ENCODE measurements at regions not wholly inside any gene's neighbourhood (a gene's known extent, or its start where the extent isn't known, plus 50 kb on each side); places are given as distances from the start of the nearest gene placed in this dataset.

DNA sequence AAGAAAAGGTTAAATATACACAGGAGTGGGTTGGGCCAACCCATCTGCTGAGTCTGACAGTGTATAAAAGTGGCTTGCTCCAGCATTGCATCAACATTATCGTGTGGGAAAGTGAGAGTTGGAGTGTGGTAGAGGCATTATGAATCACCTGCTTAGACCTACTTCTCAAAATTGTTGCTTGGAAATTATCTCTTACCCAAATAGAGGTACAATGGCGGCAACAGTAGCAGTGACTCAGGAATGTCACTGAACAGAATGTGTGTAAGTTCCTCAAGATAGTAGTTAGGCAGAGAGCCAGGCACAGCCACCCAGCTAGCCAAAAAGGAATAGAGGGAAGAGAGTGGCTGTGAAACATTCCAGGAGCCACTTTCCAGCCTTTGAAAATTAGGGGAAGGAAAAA, 616.0 kb downstream of the NUP35 start:
- no peaks in the 10 kb centered on the region for H3K36me3 ChIP-seq
- no peak overlapping the region for H3K4me3 ChIP-seq
- 55 to 61% methylated on average over 2 of the region's 2 CpGs for WGBS, 2 donors
- TF ChIP-seq, protein P1, sequence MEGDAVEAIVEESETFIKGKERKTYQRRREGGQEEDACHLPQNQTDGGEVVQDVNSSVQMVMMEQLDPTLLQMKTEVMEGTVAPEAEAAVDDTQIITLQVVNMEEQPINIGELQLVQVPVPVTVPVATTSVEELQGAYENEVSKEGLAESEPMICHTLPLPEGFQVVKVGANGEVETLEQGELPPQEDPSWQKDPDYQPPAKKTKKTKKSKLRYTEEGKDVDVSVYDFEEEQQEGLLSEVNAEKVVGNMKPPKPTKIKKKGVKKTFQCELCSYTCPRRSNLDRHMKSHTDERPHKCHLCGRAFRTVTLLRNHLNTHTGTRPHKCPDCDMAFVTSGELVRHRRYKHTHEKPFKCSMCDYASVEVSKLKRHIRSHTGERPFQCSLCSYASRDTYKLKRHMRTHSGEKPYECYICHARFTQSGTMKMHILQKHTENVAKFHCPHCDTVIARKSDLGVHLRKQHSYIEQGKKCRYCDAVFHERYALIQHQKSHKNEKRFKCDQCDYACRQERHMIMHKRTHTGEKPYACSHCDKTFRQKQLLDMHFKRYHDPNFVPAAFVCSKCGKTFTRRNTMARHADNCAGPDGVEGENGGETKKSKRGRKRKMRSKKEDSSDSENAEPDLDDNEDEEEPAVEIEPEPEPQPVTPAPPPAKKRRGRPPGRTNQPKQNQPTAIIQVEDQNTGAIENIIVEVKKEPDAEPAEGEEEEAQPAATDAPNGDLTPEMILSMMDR (IDR thresholded peaks at IDR 0.05) = no peak
- TF ChIP-seq POLR2AphosphoS5 (IDR thresholded peaks at IDR 0.05) = no peak
- no peak for TF ChIP-seq POLR2A (IDR thresholded peaks at IDR 0.05)
- no peak for TF ChIP-seq EP300 (IDR thresholded peaks at IDR 0.05)
- DNase-seq = no peak
- no peak overlapping the region for H3K27ac ChIP-seq
- H3K27me3 ChIP-seq = no peaks in the 10 kb centered on the region
- no peaks in the 10 kb centered on the region for H3K4me1 ChIP-seq
- ATAC-seq (ENCODE audit: low FRiP score in 2 of 2) = peak in 1 of 2 donors; percentile 46
- H3K9me3 ChIP-seq = no peaks in the 10 kb centered on the region

DNA sequence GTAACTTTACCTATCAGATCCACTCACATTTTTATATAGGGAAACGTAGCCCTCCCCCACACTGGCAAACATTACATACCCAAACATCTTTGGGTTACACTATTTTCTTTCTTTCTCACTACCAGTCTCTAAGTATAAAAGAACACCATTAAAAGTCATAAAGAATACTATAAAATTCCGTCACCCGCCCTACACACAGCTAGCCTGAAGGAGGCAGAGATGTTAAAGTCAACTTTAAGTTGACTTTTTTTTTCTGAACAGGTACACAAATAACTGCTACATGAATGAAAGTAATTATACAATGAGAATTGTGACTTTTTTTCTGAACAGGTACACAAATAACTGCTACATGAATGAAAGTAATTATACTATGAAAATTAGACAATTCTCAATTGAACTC, 628.3 kb downstream of the NUP35 start:
- TF ChIP-seq, protein P1 (IDR thresholded peaks at IDR 0.05) = no peak
- TF ChIP-seq EP300 (IDR thresholded peaks at IDR 0.05) = no peak
- TF ChIP-seq POLR2AphosphoS5 (IDR thresholded peaks at IDR 0.05) = no peak
- no peak for TF ChIP-seq POLR2A (IDR thresholded peaks at IDR 0.05)
- H3K27ac ChIP-seq = no peak overlapping the region
- no peaks in the 10 kb centered on the region for H3K27me3 ChIP-seq
- 75 to 78% methylated on average over 3 of the region's 3 CpGs for WGBS, 2 donors
- H3K4me1 ChIP-seq = no peaks in the 10 kb centered on the region
- H3K4me3 ChIP-seq = no peak overlapping the region
- ATAC-seq (ENCODE audit: low FRiP score in 2 of 2) (no peak), DNase-seq (no peak)
- H3K36me3 ChIP-seq = no peaks in the 10 kb centered on the region
- H3K9me3 ChIP-seq = no peaks in the 10 kb centered on the region

DNA sequence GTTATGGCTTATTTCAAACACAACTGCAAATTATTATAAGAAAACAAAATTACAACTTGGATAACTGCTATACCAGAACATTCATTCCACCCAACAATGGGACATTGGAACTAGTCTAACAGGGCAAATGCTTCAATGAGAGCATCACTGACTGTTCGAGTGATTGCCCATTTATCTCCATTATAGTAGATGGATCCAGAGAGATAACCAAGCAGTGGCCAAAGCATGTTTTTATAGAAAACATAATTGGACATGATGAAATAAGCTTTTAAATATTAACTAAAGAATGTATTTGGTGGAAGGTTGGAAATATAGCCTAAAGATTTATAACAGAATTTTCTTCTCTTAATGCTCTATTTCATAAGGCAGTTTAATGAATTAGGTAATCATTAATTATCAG, 634.8 kb downstream of the NUP35 start:
- H3K36me3 ChIP-seq = no peaks in the 10 kb centered on the region
- H3K27ac ChIP-seq = no peak overlapping the region
- no peak for TF ChIP-seq POLR2AphosphoS5 (IDR thresholded peaks at IDR 0.05)
- TF ChIP-seq, protein P1 (IDR thresholded peaks at IDR 0.05) = no peak
- no peak for TF ChIP-seq POLR2A (IDR thresholded peaks at IDR 0.05)
- no peak for TF ChIP-seq EP300 (IDR thresholded peaks at IDR 0.05)
- WGBS, 2 donors = 85% methylated on average over 1 of the region's 1 CpG
- H3K4me3 ChIP-seq = no peak overlapping the region
- ATAC-seq (ENCODE audit: low FRiP score in 2 of 2) (no peak), DNase-seq (no peak)
- no peaks in the 10 kb centered on the region for H3K27me3 ChIP-seq
- no peaks in the 10 kb centered on the region for H3K4me1 ChIP-seq
- no peaks in the 10 kb centered on the region for H3K9me3 ChIP-seq

DNA sequence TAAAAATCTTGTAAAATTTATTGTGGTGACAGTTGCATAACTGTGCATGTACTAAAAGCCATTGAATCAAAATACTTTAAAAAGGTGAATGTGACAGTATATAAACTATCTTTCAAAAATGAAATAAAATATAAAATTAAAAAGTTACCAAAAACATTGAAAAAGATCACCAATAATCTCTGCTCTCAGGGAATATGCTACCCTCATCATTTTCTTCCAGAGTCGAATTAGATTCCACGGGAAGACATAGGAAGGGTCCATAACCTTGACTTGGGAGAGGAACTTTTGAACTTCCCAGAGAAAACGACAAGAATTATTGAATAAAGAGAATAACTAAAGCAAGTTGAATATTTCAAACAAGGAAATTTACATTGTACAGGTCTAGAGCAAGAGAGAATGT, 649.5 kb downstream of the NUP35 start:
- H3K4me1 ChIP-seq = no peaks in the 10 kb centered on the region
- no peaks in the 10 kb centered on the region for H3K9me3 ChIP-seq
- no peak overlapping the region for H3K27ac ChIP-seq
- TF ChIP-seq POLR2AphosphoS5 (IDR thresholded peaks at IDR 0.05) (no peak), EP300 (IDR thresholded peaks at IDR 0.05) (no peak), POLR2A (IDR thresholded peaks at IDR 0.05) (no peak)
- TF ChIP-seq, protein P1 (IDR thresholded peaks at IDR 0.05) = no peak
- no peak overlapping the region for H3K4me3 ChIP-seq
- H3K36me3 ChIP-seq = no peaks in the 10 kb centered on the region
- H3K27me3 ChIP-seq = no peaks in the 10 kb centered on the region
- no peak for DNase-seq
- no peak for ATAC-seq (ENCODE audit: low FRiP score in 2 of 2)
- 79 to 83% methylated on average over 3 of the region's 3 CpGs for WGBS, 2 donors

DNA sequence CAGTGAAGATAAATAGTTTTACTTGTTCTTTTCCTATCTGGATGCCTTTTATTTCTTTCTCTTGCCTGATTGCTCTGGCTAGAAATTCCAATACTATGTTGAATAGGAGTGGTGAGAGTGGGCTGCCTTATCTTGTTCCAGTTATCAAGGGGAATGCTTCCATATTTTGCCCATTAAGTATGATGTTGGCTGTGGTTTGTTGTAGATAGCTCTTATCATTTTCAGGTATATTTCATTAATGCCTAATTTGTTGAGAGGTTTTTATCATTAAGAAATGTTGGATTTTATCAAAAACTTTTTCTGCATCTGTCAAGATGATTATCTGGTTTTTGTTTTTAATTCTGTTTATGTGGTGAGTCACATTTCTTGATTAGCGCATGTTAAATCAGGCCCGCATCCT, 655.8 kb downstream of the NUP35 start:
- WGBS, 2 donors = 90 to 95% methylated on average over 2 of the region's 2 CpGs

More for the DNA sequence above, 655.8 kb downstream of the NUP35 start:
- no peak for ATAC-seq (ENCODE audit: low FRiP score in 2 of 2)
- Histone ChIP-seq H3K27ac (no peak overlapping the region), H3K9me3 (no peaks in the 10 kb centered on the region), H3K36me3 (no peaks in the 10 kb centered on the region), H3K4me1 (no peaks in the 10 kb centered on the region), H3K27me3 (no peaks in the 10 kb centered on the region), H3K4me3 (no peak overlapping the region)
- TF ChIP-seq, protein P1 (IDR thresholded peaks at IDR 0.05) = no peak
- no peak for TF ChIP-seq EP300 (IDR thresholded peaks at IDR 0.05)
- no peak for TF ChIP-seq POLR2A (IDR thresholded peaks at IDR 0.05)
- TF ChIP-seq POLR2AphosphoS5 (IDR thresholded peaks at IDR 0.05) = no peak
- DNase-seq = no peak
